ENCODE measurements at regions not wholly inside any gene's neighbourhood (a gene's known extent, or its start where the extent isn't known, plus 50 kb on each side); places are given as distances from the start of the nearest gene placed in this dataset.

DNA sequence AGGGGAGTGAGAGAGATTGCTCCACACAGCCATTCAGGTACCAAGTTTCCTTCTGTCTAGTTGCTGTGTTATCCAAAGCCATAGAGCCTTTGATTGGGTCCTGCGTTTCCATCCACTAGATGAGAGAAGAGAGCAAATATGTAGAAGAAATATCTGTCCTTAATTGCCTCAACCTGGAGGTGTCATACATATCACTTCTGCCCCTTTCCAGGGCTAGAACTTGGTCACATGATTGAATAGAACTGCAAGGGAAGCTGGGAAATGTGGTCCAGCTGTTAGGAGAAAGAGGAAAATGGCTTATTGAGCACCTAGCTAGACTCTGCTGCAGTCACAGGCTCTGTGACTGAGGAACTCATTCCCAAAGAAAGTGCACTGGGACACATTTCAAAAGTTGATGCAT, 115.6 kb upstream of the JAG1 start:
- DNase-seq = no peak
- Histone ChIP-seq H3K27ac (no peak overlapping the region), H3K4me1 (no peaks in the 10 kb centered on the region), H3K27me3 (no peaks in the 10 kb centered on the region), H3K9me3 (no peaks in the 10 kb centered on the region), H3K4me3 (no peak overlapping the region), H3K36me3 (no peaks in the 10 kb centered on the region)
- TF ChIP-seq POLR2A (IDR thresholded peaks at IDR 0.05) = no peak

DNA sequence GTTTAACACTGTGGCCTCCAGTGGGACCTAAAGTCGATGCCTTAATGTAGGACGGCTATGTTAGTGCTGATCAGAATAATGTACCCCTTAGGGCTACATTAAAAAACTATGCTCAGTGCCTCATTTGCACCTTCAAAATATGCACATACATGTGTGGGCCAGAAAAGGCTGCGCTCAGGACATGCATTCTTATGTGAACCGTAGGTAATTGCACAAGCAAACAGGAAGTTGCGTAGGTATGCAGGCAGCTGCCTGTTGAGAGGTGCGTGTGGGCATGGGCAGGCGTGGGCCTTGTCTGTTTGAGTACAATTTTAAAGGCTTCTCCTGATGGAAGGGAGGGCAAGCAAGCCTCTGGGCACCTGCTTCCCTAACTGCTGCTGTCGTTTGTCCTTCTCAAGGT, 116.2 kb upstream of the JAG1 start:
- no peak overlapping the region for H3K27ac ChIP-seq
- no peak for DNase-seq
- no peaks in the 10 kb centered on the region for H3K4me1 ChIP-seq
- no peaks in the 10 kb centered on the region for H3K36me3 ChIP-seq
- H3K9me3 ChIP-seq = no peaks in the 10 kb centered on the region
- TF ChIP-seq, protein P1, sequence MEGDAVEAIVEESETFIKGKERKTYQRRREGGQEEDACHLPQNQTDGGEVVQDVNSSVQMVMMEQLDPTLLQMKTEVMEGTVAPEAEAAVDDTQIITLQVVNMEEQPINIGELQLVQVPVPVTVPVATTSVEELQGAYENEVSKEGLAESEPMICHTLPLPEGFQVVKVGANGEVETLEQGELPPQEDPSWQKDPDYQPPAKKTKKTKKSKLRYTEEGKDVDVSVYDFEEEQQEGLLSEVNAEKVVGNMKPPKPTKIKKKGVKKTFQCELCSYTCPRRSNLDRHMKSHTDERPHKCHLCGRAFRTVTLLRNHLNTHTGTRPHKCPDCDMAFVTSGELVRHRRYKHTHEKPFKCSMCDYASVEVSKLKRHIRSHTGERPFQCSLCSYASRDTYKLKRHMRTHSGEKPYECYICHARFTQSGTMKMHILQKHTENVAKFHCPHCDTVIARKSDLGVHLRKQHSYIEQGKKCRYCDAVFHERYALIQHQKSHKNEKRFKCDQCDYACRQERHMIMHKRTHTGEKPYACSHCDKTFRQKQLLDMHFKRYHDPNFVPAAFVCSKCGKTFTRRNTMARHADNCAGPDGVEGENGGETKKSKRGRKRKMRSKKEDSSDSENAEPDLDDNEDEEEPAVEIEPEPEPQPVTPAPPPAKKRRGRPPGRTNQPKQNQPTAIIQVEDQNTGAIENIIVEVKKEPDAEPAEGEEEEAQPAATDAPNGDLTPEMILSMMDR (IDR thresholded peaks at IDR 0.05) = no peak
- no peak for TF ChIP-seq POLR2A (IDR thresholded peaks at IDR 0.05)
- H3K27me3 ChIP-seq = no peaks in the 10 kb centered on the region
- no peak overlapping the region for H3K4me3 ChIP-seq

DNA sequence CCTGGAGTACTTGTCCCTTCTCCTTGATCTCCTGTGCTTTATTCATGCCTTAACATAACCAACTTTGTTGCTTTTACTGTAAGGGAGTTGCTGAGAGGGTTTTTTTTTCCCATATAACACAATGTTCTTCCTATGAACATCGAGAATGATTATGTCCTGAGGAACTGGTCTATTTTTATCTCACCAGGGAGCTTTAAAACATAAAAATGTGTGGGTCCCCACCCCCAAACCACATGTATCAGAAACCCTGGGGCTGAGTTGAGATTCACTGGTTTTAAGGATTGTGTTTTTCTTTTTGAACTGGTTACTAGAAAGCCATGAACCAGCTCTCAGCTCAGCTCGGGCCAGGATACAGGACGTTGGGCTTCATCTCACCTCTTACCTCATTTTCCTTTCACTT, 118.5 kb upstream of the JAG1 start:
- no peaks in the 10 kb centered on the region for H3K27me3 ChIP-seq
- H3K4me3 ChIP-seq = no peak overlapping the region
- DNase-seq = no peak
- H3K27ac ChIP-seq = no peak overlapping the region
- peaks cover 0 to 3% (median 0%) of the 10 kb centered on the region in 4 donors for H3K9me3 ChIP-seq
- TF ChIP-seq POLR2A (IDR thresholded peaks at IDR 0.05) = no peak
- TF ChIP-seq, protein P1 (IDR thresholded peaks at IDR 0.05) = no peak
- no peaks in the 10 kb centered on the region for H3K4me1 ChIP-seq
- no peaks in the 10 kb centered on the region for H3K36me3 ChIP-seq

DNA sequence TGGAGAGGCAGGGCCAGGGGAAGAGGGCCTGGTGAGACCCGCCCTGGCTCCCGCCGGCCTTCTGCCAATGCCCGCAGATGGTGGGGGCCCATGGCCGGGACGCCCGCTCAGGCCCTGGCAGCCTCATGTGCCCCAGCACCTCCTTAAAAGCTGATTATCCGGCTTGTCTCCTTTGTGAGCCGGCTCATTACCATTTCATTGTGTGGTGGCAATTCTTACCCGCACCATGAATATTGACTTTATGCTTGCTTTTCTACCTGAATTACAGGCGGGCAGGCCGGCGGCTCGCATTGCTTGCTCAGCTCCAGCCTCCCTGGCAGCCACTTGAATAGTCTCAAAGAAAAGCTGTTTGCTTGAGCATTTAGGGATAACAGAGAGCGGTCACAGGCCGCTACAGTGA, 120.0 kb upstream of the JAG1 start:
- no peaks in the 10 kb centered on the region for H3K4me1 ChIP-seq
- DNase-seq = no peak
- no peak for TF ChIP-seq POLR2A (IDR thresholded peaks at IDR 0.05)
- TF ChIP-seq, protein P1 (IDR thresholded peaks at IDR 0.05) = no peak
- peaks cover 0 to 3% (median 0%) of the 10 kb centered on the region in 4 donors for H3K9me3 ChIP-seq
- H3K36me3 ChIP-seq = no peaks in the 10 kb centered on the region
- H3K27ac ChIP-seq = no peak overlapping the region
- no peaks in the 10 kb centered on the region for H3K27me3 ChIP-seq
- no peak overlapping the region for H3K4me3 ChIP-seq

DNA sequence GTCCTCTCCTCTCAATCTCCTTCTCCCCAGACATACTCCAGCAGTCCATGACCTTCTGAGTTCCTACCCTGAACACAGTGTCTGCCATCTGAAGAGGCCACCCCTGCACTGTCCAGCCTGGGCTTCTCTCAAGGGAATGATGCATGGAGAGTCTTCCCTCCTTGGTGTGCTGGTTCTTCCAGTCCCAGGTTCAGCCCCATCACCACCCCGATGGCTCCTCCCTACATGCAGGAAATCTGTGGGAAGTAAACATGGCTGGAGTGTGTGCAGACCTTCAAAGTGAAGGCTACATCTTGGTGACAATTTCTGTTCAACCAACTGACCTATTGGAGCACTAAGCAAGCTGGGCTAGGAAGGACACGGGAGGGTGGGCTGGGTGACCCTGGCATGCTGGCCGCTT, 121.0 kb upstream of the JAG1 start:
- no peaks in the 10 kb centered on the region for H3K27me3 ChIP-seq
- no peak overlapping the region for H3K27ac ChIP-seq
- H3K4me3 ChIP-seq = no peak overlapping the region
- no peaks in the 10 kb centered on the region for H3K36me3 ChIP-seq
- peaks cover 0 to 3% (median 0%) of the 10 kb centered on the region in 4 donors for H3K9me3 ChIP-seq
- TF ChIP-seq, protein P1 (IDR thresholded peaks at IDR 0.05) = no peak
- TF ChIP-seq POLR2A (IDR thresholded peaks at IDR 0.05) = no peak
- no peak for DNase-seq
- H3K4me1 ChIP-seq = no peaks in the 10 kb centered on the region

DNA sequence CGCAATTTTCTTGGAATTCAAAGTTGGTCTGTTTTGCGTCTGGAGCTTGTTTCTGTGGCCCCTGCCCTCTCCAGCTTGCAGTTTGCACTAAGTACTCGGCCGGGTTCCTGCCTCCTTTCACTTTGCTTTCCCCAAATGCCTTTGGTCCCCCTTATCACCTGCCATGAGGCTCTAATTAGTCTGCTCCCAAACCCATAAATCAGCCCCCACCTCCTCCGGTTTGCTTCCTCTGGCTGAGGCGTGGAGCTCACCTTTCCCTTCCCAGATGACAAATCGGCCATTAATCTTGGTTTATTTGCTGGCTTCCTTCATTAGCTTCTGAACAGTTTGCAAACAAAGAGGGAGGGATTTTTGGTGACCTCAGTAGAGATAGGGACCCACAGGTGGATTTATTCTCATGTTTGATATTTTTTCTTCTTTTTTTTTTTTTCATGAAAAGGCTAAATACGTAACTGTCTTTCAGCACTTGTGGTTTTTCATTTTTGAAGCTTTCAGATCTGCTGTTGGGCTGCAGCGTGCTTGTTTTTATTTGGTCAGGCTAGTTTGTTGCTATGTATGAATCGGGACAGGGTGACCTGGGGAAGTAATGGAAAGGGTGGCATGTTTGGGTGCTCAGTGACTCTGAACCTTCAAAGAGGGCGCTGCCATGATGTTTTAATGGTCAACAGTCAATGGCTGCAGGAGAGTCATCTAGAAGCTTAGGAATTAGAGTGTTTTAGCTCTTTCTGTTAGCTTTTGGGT, 121.7 kb upstream of the JAG1 start:
- Histone ChIP-seq H3K36me3 (no peaks in the 10 kb centered on the region), H3K27me3 (no peaks in the 10 kb centered on the region), H3K4me1 (no peaks in the 10 kb centered on the region), H3K9me3 (peaks cover 0 to 3% (median 0%) of the 10 kb centered on the region in 4 donors), H3K27ac (no peak overlapping the region), H3K4me3 (no peak overlapping the region)
- TF ChIP-seq, protein P1 (IDR thresholded peaks at IDR 0.05) = no peak
- no peak for TF ChIP-seq POLR2A (IDR thresholded peaks at IDR 0.05)
- DNase-seq = no peak

Measured in Peyer's patch (tissue), 4 donors.